ENCODE measurements at regions not wholly inside any gene's neighbourhood (a gene's known extent, or its start where the extent isn't known, plus 50 kb on each side); places are given as distances from the start of the nearest gene placed in this dataset.

DNA sequence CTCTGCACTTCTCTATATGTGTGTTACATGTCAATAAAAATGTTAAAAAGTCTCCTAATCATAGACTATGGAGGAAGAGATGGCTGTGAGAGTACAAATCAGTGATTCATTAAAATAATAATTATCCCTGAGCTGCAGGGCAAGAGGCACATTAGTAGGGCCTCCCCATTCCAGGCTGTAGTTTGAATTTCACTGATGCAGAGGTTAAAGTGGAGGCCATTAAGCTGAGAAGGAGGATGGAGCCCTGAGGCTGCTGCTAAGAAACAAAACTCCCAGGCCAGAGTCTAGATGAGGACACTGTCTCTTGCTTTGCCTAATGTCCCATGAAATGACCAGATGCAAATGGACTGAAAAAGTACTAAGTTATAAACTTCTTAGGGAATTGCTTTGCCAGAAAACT is 89.1 kb upstream of the WDR26 start:
- TF ChIP-seq, protein P1, sequence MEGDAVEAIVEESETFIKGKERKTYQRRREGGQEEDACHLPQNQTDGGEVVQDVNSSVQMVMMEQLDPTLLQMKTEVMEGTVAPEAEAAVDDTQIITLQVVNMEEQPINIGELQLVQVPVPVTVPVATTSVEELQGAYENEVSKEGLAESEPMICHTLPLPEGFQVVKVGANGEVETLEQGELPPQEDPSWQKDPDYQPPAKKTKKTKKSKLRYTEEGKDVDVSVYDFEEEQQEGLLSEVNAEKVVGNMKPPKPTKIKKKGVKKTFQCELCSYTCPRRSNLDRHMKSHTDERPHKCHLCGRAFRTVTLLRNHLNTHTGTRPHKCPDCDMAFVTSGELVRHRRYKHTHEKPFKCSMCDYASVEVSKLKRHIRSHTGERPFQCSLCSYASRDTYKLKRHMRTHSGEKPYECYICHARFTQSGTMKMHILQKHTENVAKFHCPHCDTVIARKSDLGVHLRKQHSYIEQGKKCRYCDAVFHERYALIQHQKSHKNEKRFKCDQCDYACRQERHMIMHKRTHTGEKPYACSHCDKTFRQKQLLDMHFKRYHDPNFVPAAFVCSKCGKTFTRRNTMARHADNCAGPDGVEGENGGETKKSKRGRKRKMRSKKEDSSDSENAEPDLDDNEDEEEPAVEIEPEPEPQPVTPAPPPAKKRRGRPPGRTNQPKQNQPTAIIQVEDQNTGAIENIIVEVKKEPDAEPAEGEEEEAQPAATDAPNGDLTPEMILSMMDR (conservative IDR thresholded peaks at IDR 0.05; ENCODE audit: low read depth, low read length), result no peak
- no peak for DNase-seq (ENCODE audit: low read depth)
- no peak overlapping the region for H3K4me3 ChIP-seq (ENCODE audit: low read depth, low read length)

DNA sequence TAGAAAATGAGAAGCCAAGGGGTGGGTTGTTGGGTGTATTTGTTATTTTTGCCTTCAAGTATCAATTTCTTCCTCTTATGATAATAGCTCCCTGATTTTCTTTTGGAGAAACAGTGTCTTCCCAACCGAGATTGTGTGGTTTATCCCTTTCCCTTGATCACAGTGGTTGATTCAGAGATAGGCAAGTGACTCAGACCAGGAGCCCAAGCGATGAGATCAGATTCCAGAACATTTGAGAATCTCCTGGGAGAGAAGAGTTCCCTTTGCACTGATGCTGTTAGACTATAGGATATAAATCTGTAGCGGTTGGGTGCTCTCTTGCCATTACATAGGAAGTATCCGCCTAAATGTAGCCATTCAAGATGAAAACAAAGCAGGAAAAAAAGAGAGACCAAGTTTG is 90.1 kb upstream of the WDR26 start:
- TF ChIP-seq, protein P1 (conservative IDR thresholded peaks at IDR 0.05; ENCODE audit: low read depth, low read length), result no peak
- DNase-seq (ENCODE audit: low read depth), result no peak
- H3K4me3 ChIP-seq (ENCODE audit: low read depth, low read length), result no peak overlapping the region

DNA sequence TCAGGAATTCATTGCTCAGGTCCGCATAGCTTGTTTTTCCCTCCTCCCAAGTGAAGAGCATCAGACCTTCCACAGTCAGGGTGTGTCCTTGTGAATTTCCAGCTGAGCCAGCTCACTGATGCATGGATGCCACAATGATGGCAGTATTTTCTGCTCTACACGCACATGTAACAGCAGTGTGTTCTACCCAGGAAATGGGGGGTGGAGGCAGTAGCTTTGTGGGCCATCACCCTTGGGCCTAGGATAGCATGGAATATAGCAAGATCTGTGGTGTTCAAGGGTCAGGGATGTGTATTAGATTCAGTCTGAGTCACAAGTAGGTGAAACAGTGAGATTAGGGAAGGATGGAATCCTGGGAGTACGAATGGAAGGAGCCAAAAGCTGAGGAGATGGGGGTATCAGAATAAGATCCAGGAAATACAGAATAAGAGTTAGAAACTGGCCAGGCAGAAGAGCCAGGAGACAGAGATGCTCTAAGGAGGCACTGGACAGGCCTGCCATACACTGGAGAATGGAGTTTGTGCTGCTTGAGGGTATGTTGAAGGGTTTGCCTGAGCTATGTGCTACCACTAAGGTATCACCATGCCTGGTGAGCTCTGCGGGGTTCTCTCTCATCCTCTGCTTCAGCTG is 90.6 kb upstream of the CNIH3 start:
- TF ChIP-seq, protein P1 (conservative IDR thresholded peaks at IDR 0.05; ENCODE audit: low read depth, low read length), result no peak
- H3K4me3 ChIP-seq (ENCODE audit: low read depth, low read length), result no peak overlapping the region
- DNase-seq (ENCODE audit: low read depth), result no peak

DNA sequence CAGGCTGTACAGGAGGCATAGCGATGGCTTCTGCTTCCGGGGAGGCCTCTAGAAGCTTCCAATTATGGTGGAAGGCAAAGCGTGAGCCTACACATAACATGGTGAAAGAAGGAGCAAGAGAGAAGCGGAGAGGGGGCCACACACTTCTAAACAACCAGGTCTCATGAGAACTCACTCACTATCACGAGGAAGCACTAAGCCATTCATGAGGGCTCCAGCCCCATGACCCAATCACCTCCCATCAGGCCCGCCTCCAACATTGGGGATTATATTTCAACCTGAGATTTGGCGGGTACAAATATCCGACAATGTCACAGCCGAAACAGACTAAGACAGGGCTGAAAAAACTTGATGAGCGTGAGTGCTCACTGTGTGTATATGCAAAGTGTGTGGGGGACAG is 89.3 kb upstream of the CNIH3 start:
- no peak overlapping the region for H3K4me3 ChIP-seq (ENCODE audit: low read depth, low read length)
- no peak for DNase-seq (ENCODE audit: low read depth)
- TF ChIP-seq, protein P1 (conservative IDR thresholded peaks at IDR 0.05; ENCODE audit: low read depth, low read length), result no peak

DNA sequence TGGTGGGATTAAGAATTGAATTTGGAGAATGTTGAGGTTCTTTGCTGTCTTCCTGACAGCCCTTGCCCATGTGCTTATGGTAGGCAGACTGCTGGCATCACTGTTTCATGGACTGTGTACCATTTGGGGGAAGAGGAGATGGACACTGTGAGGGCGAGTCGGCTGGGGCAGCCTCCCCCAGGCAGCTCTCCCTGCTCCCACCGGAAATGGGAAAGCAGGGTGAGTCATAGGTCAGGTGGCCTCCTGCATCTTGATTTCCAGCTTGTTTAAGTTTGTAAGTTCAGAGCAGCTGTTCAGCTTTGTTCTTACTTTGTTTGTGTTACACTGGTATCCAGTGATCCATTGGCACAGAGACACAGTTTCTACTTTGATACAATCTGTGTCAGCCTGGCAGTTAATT is 87.2 kb upstream of the CNIH3 start:
- DNase-seq (ENCODE audit: low read depth), result no peak
- H3K4me3 ChIP-seq (ENCODE audit: low read depth, low read length), result peak overlapping the region; percentile 9
- TF ChIP-seq, protein P1 (conservative IDR thresholded peaks at IDR 0.05; ENCODE audit: low read depth, low read length), result no peak

DNA sequence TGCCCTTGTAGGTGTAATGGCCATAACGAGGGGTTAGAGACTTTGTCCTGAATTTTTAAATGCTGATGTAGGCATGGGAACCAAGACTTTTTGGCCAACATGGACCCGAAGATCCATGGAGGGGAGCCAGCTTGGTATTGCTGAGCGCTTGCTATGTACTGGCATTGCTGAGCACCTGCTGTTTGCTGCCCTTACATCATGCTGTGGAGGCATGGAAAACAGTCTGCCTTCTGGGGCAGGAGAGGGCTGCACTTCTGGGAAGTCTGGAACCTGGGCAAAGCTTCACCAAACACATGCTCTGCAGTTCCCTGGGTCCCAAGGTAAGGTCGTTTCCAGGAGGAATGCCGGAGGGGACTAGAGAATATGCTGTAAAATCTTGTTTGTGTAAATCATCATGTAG is 86.3 kb upstream of the CNIH3 start:
- H3K4me3 ChIP-seq (ENCODE audit: low read depth, low read length), result peak overlapping the region; percentile 9
- no peak for DNase-seq (ENCODE audit: low read depth)
- TF ChIP-seq, protein P1 (conservative IDR thresholded peaks at IDR 0.05; ENCODE audit: low read depth, low read length), result no peak

DNA sequence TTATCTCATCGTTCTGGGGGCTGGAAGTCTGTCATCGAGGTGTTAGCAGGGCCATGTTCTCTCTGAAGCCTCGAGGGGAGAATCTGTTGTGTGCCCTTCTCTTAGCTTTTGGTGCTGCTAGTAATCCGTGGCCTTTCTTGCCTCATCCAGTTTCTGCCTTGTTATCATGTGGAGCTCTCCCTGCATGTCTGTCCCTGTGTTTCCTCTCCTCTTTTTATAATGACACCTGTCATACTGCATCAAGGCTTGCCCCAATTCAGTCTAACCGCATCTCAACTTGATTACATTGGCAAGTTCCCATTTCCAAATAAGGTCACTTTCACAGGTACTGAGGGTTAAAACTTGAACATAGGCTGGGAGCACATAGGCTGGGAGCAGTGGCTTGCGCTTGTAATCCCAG is 82.6 kb upstream of the CNIH3 start:
- DNase-seq (ENCODE audit: low read depth), result no peak
- TF ChIP-seq, protein P1 (conservative IDR thresholded peaks at IDR 0.05; ENCODE audit: low read depth, low read length), result no peak
- no peak overlapping the region for H3K4me3 ChIP-seq (ENCODE audit: low read depth, low read length)

Measured in epithelial cell of proximal tubule (primary cell).